GM21360 (cell line): ENCODE measurements at regions not wholly inside any gene's neighbourhood (a gene's known extent, or its start where the extent isn't known, plus 50 kb on each side); places are given as distances from the start of the nearest gene placed in this dataset.
"Not testable (repeated sequence)": the region's sequence is repeated elsewhere in the genome, so short reads cannot be mapped to it uniquely, and the experiment has no call there.

Source experiments
- ATAC-seq: cut with Tn5 transposase; IDR thresholded peaks from one replicate; pipeline ENCODE4 v1.9.1; 2021; ENCODE audit warnings: mild to moderate bottlenecking, moderate library complexity; ENCODE audit not compliant: unreplicated experiment

DNA sequence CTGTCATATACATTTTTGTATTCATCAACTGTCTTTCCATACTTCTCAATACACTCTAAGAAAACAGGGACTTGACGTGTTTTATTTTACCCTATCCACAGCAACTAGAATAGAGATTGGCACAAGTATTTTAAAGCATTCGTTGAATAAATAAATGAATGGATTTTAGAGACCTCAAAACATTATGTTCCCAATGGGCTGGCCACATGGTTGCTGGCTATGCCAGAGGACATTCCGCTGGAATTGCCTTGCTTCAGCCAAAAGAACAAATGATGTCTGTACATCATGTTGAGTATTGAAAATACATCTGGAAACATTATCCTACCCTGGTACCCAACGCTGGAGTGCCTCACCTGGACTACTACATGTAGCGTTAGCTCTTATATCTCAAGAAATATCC lies 132.8 kb upstream of the RAP1B start:
- ATAC-seq: no peak

DNA sequence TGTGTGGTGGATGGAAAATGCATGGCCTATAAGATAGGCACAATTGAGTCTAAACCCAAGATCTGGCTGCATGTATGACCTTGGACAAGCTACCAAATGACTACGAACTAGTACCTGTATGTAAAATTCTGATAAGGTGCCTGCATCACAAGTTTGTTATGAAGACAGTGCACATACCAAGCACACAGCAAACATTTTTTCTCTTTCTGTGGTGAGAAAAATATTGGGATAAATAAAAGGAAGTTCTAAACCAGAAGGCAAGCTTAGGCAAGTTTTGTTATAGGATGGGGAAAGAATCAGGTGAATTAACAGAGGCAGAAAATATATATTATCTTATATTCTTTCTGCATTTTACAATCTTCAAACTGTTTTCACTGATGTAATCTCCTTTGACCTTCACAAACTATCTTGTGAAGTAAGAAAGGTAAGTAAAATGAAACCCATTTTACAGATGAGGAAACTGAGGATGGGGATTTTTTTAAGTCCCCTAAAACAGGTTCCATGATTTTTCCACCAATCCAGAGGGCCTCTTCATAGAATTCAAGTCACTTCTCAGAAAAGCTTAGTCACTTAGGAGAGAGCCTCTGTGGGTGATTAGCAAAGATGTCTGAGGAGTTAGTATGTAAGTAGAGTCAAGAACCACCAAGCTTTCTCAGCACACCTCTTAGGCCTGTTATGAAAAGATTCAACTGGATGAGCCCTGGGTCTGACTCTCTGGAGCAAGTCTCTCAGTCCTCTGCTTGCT lies 132.0 kb upstream of the RAP1B start:
- no peak for ATAC-seq

DNA sequence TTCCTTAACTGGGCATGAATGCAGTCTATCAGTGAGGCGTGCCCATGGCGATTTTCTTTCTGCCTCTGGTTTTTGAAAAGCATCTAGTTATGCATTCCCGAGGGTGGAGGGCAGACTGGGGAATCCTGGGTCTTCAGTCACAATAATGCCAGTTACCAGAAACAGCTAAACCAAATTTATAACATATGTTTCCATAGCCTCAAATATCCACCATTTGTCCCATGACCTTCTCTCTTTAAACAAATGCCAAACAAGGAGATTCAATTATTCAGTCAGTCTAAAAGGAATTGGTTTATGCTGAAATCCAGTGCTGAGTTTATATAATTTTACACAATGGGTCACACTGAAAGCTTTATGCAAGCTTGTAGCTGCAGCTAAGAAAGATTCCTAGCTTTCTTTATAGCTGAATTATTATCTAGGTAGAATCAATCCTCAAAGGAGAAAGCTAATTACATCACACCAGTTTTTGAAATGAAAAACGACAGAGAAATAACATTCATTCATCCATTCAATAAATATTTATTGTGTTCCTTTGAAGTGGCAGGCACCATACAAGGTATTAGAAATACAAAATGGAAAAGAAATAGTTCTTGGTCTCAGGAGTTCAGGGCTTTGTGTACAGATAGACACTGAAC lies 131.3 kb upstream of the RAP1B start:
- ATAC-seq: no peak

DNA sequence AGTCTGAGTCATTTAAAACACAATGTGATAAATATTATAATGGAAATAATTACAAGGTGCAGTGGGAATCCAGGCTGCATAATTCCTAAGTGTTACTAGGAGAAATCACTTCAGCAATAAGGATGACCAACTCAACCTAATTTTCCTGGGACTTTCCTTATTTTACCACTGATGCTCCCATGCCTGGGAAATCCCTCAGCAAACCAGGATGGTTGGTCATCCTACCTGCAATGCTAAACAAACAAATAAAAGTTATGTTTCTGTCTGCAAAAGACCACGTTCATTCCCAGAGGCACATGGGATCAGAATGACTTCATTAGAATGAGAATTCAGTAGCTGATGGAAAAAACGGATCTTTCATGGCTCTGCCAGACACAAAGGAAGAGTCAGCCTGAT lies 130.8 kb upstream of the RAP1B start:
- ATAC-seq: no peak

DNA sequence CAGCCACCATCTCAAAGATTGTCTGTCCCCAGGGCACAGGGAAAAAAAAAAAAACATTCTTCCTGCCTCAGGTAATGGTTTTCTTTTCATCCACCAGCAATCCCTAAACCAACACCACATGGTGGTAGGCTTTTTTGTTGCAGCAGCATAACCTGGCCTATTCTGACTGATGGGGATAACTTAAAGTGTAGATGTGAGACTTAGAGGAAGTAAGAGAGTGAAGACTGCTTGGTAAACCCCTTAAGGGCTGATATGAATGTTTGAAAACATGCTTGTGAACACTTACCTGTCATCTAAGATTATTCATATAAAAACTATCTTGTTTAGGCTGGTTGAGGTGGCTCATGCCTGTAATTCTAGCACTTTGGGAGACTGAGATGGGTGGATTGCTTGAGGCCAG lies 130.2 kb upstream of the RAP1B start:
- no peak for ATAC-seq

DNA sequence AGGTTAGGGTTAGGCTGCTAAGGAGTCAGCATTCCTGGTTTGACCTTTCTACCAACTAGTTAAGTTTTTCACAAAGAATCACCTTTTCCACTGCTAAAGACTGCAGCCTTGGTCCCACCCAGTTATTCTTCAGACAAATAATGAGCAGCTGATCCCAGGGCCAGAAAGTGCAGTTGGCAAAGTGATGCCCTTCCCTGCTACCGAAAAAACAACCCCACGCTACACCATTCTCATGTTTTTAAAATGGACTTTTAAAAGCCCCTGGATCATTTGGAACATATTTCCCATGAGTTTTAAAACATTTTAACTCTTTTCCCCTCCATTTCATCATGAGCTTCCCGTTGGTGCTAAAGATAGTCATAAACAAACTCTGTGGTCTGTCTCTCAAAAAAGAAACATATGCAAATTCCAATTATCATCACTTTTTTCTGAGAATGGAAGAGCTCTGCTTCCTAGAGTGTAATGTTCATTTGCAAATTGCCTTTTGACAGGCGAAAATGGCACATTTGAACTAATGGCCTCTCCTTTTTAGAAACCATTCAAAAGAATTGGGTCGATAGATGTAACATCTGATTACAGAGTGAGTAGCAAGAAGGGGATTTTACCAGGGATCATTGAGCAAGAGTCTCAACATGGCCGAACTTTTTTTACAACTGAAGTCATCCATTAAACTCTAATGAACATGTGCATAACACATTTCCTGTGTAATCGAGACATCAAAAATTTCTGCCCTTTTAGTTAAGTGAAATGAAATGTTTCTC lies 129.3 kb upstream of the RAP1B start:
- no peak for ATAC-seq

DNA sequence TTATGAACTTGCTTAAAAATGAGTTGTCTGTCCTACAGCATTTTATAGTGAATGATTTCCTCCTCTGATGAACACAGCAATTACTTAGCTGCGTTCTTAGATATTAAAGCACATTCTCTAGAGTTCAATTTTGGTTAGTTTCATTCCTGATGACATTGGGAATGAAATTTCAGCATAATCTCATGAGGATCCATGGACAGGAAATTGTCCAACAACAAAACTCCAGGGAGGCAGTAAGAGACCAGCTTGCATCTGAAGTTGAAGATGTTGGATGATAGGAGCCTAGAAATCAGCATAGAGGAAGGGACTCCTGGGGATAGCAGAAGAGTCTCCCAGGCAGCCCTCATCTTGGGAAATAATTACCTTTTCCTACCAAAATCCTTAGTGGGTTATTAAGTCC lies 128.7 kb upstream of the RAP1B start:
- ATAC-seq: no peak

DNA sequence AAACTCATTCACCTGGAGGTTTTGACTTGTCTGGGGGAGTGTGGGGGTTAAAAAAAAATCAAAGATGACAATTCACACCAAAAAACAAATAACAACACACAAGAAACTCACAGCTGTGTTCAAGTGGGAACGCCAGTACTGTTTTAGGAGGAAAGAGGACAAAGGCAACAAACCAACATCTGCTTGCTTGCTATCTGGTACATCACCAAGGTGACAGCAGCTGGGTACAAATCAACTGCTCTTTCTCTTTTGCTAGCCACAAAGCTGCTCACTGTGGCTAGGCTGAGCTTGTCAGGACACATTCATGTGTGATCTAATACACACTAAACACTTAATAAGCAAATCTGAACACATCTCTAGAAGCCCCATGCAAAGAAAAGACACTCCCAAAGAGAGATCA lies 128.0 kb upstream of the RAP1B start:
- no peak for ATAC-seq

DNA sequence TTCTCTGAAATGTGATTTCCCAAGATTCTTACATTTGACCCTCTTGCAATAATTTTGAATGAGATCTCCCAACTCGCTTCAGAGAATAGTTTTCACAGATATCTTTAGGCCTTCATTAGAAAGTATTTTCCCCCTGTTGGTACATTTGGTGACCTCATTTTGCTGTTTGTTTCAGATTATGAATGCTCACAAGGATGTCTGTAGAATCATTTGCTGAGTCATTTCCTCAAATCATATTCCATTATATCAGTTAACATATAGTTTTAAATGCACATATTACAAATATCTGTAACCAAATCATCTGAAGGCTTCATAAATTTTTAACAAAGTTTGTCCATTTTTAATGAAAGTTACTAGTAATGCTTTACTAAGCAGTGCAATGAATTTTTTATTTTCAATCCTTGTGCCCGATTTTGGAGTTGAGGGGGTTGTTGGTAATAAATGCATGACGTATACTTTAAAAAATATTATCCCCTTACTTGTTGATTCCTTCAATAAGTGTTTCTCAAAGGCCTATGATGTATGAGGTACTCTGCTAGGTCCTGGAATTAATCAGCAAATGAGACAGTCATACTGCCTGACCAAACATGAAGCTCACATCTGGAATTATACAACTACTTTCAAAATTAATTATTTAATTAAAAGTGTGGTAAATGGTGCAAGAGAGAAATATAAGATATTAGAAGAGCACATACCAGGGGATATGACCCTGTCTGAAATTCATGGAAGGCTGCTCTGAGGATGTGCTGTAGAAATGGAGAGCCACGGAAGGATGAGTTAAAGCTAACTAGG lies 126.9 kb upstream of the RAP1B start:
- no peak for ATAC-seq

DNA sequence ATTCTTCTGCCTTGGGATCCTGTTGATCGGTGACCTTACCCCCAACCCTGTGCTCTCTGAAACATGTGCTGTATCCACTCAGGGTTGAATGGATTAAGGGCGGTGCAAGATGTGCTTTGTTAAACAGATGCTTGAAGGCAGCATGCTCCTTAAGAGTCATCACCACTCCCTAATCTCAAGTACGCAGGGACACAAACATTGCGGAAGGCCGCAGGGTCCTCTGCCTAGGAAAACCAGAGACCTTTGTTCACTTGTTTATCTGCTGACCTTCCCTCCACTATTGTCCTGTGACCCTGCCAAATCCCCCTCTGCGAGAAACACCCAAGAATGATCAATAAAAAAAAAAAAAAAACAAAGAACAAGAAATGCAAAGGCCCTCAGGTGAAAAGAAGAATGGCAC lies 126.1 kb upstream of the RAP1B start:
- ATAC-seq: not testable (repeated sequence)

DNA sequence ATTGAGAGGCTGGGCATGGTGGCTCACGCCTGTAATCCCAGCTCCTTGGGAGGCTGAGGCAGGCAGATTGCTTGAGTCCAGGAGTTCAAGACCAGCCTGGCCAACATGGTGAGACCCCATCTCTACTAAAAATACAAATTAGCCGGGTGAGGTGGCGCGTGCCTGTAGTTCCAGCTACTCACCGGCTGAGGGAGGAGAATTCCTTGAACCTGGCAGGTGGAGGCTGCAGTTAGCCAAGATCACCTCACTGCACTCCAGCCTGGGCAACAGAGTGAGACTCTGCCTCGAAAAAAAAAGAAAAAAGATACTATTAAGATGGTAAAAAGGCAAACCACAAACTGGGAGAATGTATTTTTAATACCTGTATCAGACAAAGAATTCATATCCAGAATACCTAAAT lies 124.2 kb upstream of the RAP1B start:
- ATAC-seq: not testable (repeated sequence)

DNA sequence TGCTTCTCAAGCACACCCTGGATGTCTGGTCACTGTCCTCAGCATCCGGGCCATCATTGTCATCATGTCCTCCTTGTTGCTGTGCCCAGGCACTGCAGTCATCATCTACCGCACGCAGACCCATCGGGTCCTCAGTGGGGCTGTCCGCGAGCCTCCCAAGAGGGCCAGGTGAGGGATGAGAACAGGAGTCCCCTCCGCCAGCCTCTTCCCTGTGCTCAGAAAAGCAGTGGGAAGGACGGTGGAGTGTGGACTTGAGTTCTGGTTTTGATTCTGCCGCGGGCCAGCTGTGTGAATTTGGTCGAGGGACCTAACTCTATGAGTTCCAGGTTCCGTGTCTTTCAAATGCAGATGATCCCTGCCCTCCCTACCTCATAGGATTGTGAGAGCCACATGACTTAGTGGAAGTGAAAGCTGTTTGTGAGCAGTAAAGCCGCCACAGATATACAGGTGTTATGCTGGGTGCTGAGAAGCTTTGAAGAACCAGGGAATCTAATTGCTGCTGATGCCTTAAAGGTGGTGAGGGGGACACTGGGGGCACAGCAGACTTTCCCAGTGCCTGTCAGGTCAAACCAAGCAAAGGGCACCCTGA lies 122.9 kb upstream of the RAP1B start:
- ATAC-seq: no peak

DNA sequence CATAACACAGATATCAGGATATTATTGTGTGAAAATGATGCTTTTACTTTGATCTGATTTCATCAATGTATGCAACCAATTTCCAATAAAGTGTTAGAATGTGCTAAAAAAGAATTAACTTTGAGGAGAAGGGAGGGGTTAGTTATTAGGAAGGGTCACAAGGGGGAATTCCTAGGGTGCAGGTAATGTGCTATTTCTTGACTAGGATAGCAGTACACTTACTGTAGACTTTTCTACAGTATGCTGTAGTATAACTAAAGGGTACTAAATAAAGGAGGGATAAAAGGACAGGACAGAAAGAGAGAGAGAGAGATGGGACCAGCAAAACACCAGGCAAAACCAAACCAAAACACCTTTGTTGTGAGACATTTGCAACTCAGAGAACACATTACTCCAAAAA lies 121.4 kb upstream of the RAP1B start:
- no peak for ATAC-seq

DNA sequence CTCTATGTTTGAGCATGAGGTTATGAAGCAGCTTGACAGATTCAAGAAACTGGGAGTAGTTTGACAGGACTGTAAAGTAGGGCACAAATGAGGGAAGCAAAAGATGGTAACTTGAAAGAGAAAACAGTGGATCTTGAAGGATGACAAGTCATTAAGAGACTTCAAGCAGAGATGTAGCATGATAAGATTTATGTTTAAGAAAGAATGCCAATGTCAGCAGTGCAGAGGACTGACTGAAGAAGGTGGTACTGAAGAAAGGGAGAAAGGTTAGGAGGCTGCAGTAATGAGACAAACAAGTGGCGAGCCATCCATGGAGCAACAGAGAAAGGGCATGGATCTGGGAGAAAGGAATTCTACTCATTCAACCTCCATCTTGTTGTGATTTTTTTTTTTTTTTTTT lies 120.2 kb upstream of the RAP1B start:
- ATAC-seq: no peak

DNA sequence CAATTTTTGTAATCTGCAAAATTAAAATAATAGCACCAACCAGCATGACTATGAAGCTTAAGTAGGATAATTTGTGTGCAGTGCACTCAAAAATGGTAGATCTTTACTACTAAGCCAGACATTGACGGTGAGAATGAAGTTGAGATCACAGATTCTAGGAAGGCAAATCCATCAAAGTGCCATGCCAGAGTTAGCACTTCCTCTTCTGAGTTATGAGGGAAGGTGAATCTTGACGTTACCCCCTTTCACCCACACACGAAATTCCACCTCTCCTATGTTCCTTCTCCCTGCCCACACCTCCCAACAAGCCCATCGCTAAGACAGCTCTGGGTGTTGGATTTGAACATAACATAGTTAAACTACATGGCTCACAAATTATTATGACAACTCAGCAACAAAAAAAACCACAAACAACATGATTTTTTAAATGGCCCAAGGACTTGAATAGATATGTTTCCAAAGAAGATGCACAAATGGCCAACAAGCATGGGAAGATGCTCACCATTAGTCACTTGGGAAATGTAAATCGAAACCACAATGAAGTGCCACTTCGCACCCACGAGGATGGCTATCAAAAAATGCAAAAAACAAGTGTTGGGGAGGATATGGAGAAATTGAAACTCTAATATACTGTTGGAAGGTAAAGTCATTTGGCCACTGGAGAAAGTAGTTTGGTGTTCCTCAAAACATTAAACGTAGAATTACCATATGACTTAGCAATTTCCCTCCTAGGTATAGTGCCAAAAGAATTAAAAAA lies 119.3 kb upstream of the RAP1B start:
- ATAC-seq: no peak

DNA sequence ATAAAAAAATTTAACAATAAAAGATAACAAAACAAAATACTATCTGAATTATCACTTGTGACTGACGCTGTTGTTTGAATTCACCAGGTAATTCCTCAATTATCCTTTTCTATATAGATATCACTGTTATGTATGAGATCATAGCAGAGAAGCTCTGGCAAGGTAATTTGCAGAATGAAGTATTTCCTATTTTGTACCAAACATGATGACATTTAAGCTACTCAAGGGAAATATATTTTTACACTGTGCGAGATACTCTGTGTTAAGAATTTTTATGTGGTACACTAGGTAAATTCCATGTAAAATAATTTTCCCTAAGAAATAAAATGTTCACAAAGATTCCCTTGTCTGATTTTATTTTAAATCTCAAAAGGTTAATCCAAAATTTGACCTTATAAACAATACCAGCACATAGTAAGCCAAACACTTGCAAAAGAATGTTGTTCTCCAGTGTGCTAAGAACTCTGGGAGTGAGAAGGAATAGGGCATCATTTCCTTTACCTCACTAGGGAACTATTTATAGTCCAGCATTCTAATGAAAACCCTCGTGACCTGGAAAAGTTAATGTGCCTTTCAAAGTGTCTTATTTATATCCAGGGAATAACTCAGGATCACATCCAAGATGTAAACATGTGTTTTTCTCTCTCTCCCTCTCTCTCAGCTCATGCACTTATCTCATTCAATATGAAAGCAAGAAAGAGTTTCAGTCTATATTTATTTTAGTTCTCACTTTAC lies 115.2 kb upstream of the RAP1B start:
- ATAC-seq: no peak

DNA sequence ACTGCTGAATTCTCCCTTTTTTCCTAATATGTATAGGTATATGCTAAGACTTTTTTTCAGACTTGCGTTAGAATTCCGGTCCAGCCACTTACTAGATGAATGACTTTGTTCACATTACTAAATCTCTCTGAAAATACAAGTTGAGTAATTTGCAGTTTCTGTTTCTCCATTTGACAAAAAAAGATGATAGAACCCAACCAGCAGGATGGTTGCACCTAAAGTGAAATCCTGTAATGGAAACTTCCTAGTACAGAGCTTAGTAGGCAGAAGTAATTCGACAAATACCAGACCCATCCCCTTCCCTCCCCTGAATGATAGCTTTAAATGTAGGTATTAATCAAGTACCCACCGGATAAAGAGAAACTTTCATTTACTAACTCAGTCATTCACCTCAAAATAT lies 113.6 kb upstream of the RAP1B start:
- ATAC-seq: no peak

DNA sequence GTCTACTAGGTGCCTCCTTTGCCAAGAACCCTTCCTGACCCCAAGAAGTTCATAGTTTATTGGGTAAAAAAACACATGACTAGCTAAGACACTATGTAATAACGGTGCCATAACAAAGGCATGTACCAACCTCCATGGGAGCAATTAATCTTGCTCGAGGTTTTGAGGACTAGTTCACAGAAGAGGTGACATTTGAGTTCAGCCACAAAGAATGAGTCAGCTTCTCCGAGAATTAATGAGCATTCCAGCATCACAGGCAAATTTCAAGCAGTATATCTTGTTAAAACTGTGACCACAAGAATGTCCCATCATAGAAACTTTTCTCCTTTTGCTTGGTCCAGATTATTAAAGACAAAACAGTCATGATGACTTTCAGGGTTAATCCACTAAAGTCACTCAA lies 113.0 kb upstream of the RAP1B start:
- ATAC-seq: no peak

DNA sequence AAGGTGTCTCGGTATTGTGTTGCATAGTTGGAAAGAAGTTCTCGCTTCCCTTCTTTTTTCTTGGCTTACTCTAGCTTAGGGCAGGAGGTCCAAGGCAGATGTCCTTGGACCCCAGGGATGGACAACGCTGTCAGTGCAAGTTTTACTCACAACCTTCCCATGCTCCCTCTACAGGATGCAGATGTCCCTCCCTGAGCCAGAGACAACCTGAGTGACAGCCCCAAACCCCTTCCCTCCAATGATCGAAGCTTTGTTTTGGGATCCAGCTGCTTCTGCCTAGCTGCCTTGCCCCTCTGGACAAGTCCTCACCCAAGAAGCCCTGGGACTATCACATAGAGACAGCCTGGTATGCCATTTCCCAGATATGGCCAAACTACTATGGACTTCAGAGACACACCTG lies 112.0 kb upstream of the RAP1B start:
- no peak for ATAC-seq

DNA sequence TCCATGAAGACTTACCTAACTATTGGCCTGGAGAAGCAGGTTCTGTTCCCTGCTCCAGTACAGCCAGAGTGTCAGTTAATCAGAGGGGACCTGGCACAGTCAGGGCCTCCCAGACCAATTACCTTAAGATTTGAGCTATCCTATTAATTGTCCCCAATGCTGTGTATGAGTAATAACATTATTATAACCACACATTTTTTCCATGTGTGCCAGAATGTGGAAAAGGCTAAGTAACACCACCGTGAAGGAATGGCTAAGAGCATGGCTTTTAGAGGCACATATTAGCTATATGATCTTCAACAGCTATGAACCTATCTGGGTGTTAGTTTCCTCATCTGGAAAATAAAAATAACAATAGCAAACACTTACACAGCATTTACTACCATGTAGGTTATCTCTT lies 111.1 kb upstream of the RAP1B start:
- no peak for ATAC-seq
